HepG2 (cell line): ENCODE measurements at regions not wholly inside any gene's neighbourhood (a gene's known extent, or its start where the extent isn't known, plus 50 kb on each side); places are given as distances from the start of the nearest gene placed in this dataset.

Experiments
- ATAC-seq: fragments of 200-7000 bp; cut with Tn5 transposase; 3 replicates; pipeline ENCODE4 v1.9.1; 2020; ENCODE audit warnings: mild to moderate bottlenecking, moderate library complexity
- BruUV-seq: library from RNA; stranded (reverse); fragments of 400-500 nt; replicated peaks from 2 replicates; lab custom pipeline; 2021; lab: Mats Ljungman, UMichigan
- CTCF ChIA-PET: fragments of 300-600 bp; formaldehyde crosslinking; extraction: SDS; loops from one replicate; lab custom pipeline; 2021; ENCODE audit warnings: low total read pairs, inconsistent platforms, low intra/inter-chr PET ratio; lab: Yijun Ruan, JAX
- POLR2A ChIA-PET: fragments of 350-600 bp; sonication (Branson Sonifier 250); formaldehyde crosslinking; loops from one replicate; lab custom pipeline; 2020; ENCODE audit warnings: antibody characterized with exemption, inconsistent platforms; lab: Yijun Ruan, JAX
- DNase-seq: peaks from one replicate; pipeline ENCODE4 v3.0.0-alpha.2; 2015; ENCODE audit warnings: low spot score
- FAIRE-seq: peaks from 3 replicates; lab custom pipeline; 2011; peaks lifted over from hg19 to GRCh38; lab: Jason Lieb, UNC
- H2AFZ ChIP-seq: one replicate; pipeline ENCODE4 v1.6.1; 2011; ENCODE audit warnings: low read length, inconsistent platforms
- H3K27ac ChIP-seq: fragments of 300-600 bp; 3 replicates; pipeline ENCODE4 v1.8.0; 2011; ENCODE audit warnings: mixed run types, mild to moderate bottlenecking, mixed read lengths, low read length, inconsistent platforms; ENCODE audit not compliant: insufficient read depth; ENCODE audit errors: extremely low read length
- H3K27me3 ChIP-seq, 2 experiments: fragments of 200-600 bp in 1 of 2; 2 replicates in 1 of 2; 3 replicates in 1 of 2; pipeline versions ENCODE4 v1.6.0 to v1.8.0; 2011; ENCODE audit warnings: low read length in 2 of 2, mild to moderate bottlenecking in 2 of 2, moderate library complexity in 2 of 2, inconsistent platforms in 1 of 2; ENCODE audit not compliant: insufficient read depth in 2 of 2, control insufficient read depth in 1 of 2
- H3K36me3 ChIP-seq, 2 experiments: fragments of 200-600 bp in 1 of 2; replicated peaks in 1 of 2; 2 replicates in 1 of 2; 3 replicates in 1 of 2; pipeline versions ENCODE4 v1.5.1 to v1.8.0; 2011; ENCODE audit warnings: low read length in 2 of 2, inconsistent platforms in 1 of 2; ENCODE audit not compliant: insufficient read depth in 2 of 2, control insufficient read depth in 1 of 2
- H3K4me1 ChIP-seq: 2 replicates; pipeline ENCODE4 v1.5.1; 2012; ENCODE audit warnings: low read length, inconsistent platforms; ENCODE audit not compliant: insufficient read depth
- H3K4me2 ChIP-seq: 2 replicates; pipeline ENCODE4 v1.6.0; 2011; ENCODE audit warnings: low read depth, low read length, inconsistent platforms
- H3K4me3 ChIP-seq, 3 experiments: fragments of 200-600 bp in 1 of 3; sonication (generic), shearing (Covaris generic) in 1 of 3; replicated peaks in 1 of 3; 2 replicates each; pipeline ENCODE4 v1.5.1; 2011 to 2016; ENCODE audit warnings: low read length in 3 of 3, inconsistent platforms in 2 of 3, low read depth in 2 of 3, mild to moderate bottlenecking in 2 of 3, control low read depth in 1 of 3, mixed read lengths in 1 of 3; ENCODE audit not compliant: insufficient read depth in 1 of 3
- H3K79me2 ChIP-seq: one replicate; pipeline ENCODE4 v1.6.1; 2011; ENCODE audit warnings: low read length, inconsistent platforms; ENCODE audit not compliant: insufficient read depth
- H3K9ac ChIP-seq: 2 replicates; pipeline ENCODE4 v1.6.0; 2011; ENCODE audit warnings: mild to moderate bottlenecking, low read depth, low read length, inconsistent platforms; ENCODE audit not compliant: insufficient read depth
- H3K9me3 ChIP-seq: 2 replicates; pipeline ENCODE4 v1.5.1; 2012; ENCODE audit warnings: mild to moderate bottlenecking, low read length
- H4K20me1 ChIP-seq: 2 replicates; pipeline ENCODE4 v1.6.0; 2011; ENCODE audit warnings: inconsistent platforms, mild to moderate bottlenecking, low read length, moderate library complexity; ENCODE audit not compliant: insufficient read depth
- HIVEP1 ChIP-seq: sonication (generic); formaldehyde crosslinking; IDR thresholded peaks from 2 replicates; pipeline ENCODE4 v1.4.0; 2020; ENCODE audit warnings: mild to moderate bottlenecking, missing genetic modification reagents
- SCMH1 ChIP-seq: sonication (generic); formaldehyde crosslinking; IDR thresholded peaks from 2 replicates; pipeline ENCODE4 v1.9.0; 2021; ENCODE audit warnings: missing genetic modification reagents, mild to moderate bottlenecking, borderline replicate concordance
- SP4 ChIP-seq: sonication (generic); formaldehyde crosslinking; IDR thresholded peaks from 2 replicates; pipeline ENCODE4 v1.8.1; 2023; ENCODE audit warnings: mild to moderate bottlenecking, missing genetic modification reagents
- XBP1 ChIP-seq: sonication (generic); formaldehyde crosslinking; IDR thresholded peaks from 2 replicates; pipeline ENCODE4 v1.5.0; 2020; ENCODE audit warnings: missing genetic modification reagents
- ZMYM4 ChIP-seq: sonication (generic); formaldehyde crosslinking; IDR thresholded peaks from 2 replicates; pipeline ENCODE4 v1.8.1; 2023; ENCODE audit warnings: mild to moderate bottlenecking, missing genetic modification reagents
- WGBS: methylation state at CpG from one replicate; pipeline ENCODE4 v1.1.6; 2017; ENCODE audit warnings: low lambda C conversion rate; 5-methylcytosine and 5-hydroxymethylcytosine counted together
- in situ Hi-C: cut with HindIII; loops from 2 replicates; pipeline ENCODE4 v1.10.0; 2017; ENCODE audit warnings: low pct_unique_long_range_greater_than_20kb; ENCODE audit not compliant: extremely low pct_ligation_motif_present
- intact Hi-C: fragments of 100-400 bp; cut with micrococcal nuclease; formaldehyde crosslinking; loops from one replicate; pipeline ENCODE4 v1.10.0; 2022; ENCODE audit not compliant: unreplicated experiment
- TF ChIP-seq, protein P1 (sequence below): sonication (generic); formaldehyde crosslinking; IDR thresholded peaks from 2 replicates; pipeline ENCODE4 v1.5.1; 2020; ENCODE audit warnings: missing genetic modification reagents, mild to moderate bottlenecking, borderline replicate concordance
- TF ChIP-seq, protein P2 (sequence below): sonication (generic); IDR thresholded peaks from 2 replicates; pipeline ENCODE4 v1.6.1; 2016; ENCODE audit warnings: low read depth, borderline replicate concordance
- TF ChIP-seq, protein P3 (sequence below): sonication (generic); formaldehyde crosslinking; IDR thresholded peaks from 2 replicates; pipeline ENCODE4 v1.4.0; 2020; ENCODE audit warnings: missing genetic modification reagents, borderline replicate concordance

DNA sequence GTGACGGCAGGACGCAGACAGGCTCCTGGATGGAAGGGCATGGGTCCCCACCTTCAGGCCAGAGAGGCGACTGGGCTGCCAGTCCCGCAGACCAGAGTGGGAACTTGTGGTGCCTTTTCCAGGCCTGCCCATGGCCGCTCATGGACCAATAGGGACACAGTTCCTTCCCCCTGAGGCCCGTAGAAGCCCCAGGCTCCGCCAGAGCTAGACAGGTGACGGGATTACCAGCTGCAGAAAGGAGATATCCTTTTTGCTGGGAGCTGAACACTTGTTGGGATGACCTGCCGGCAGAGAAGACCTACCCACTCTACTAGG is 73.6 kb upstream of the RASSF8 start:
- no peaks in the 10 kb centered on the region for H4K20me1 ChIP-seq
- POLR2A ChIA-PET = no interaction called here
- in situ Hi-C loops = no loop called here

More for the DNA sequence above, 73.6 kb upstream of the RASSF8 start:
- no peaks in the 10 kb centered on the region for H3K4me1 ChIP-seq
- H3K9me3 ChIP-seq = no peaks in the 10 kb centered on the region
- ATAC-seq (no peak), DNase-seq (no peak), FAIRE-seq (no peak)
- no TSS peak for BruUV-seq
- H3K36me3 ChIP-seq = no peaks in the 10 kb centered on the region
- intact Hi-C loops = no loop called here
- H3K27ac ChIP-seq = no peak overlapping the region
- WGBS = 60% methylated on average over 1 of the region's 9 CpGs
- CTCF ChIA-PET = no interaction called here
- H3K4me3 ChIP-seq = no peak overlapping the region
- TF ChIP-seq HIVEP1 (CRISPR knock-in tag) (no peak), ZMYM4 (CRISPR knock-in tag) (no peak), SP4 (CRISPR knock-in tag) (no peak), XBP1 (no peak), SCMH1 (CRISPR knock-in tag) (no peak)
- TF ChIP-seq, protein P1, sequence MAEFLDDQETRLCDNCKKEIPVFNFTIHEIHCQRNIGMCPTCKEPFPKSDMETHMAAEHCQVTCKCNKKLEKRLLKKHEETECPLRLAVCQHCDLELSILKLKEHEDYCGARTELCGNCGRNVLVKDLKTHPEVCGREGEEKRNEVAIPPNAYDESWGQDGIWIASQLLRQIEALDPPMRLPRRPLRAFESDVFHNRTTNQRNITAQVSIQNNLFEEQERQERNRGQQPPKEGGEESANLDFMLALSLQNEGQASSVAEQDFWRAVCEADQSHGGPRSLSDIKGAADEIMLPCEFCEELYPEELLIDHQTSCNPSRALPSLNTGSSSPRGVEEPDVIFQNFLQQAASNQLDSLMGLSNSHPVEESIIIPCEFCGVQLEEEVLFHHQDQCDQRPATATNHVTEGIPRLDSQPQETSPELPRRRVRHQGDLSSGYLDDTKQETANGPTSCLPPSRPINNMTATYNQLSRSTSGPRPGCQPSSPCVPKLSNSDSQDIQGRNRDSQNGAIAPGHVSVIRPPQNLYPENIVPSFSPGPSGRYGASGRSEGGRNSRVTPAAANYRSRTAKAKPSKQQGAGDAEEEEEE = no peak
- TF ChIP-seq, protein P2, sequence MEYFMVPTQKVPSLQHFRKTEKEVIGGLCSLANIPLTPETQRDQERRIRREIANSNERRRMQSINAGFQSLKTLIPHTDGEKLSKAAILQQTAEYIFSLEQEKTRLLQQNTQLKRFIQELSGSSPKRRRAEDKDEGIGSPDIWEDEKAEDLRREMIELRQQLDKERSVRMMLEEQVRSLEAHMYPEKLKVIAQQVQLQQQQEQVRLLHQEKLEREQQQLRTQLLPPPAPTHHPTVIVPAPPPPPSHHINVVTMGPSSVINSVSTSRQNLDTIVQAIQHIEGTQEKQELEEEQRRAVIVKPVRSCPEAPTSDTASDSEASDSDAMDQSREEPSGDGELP = no peak
- TF ChIP-seq, protein P3, sequence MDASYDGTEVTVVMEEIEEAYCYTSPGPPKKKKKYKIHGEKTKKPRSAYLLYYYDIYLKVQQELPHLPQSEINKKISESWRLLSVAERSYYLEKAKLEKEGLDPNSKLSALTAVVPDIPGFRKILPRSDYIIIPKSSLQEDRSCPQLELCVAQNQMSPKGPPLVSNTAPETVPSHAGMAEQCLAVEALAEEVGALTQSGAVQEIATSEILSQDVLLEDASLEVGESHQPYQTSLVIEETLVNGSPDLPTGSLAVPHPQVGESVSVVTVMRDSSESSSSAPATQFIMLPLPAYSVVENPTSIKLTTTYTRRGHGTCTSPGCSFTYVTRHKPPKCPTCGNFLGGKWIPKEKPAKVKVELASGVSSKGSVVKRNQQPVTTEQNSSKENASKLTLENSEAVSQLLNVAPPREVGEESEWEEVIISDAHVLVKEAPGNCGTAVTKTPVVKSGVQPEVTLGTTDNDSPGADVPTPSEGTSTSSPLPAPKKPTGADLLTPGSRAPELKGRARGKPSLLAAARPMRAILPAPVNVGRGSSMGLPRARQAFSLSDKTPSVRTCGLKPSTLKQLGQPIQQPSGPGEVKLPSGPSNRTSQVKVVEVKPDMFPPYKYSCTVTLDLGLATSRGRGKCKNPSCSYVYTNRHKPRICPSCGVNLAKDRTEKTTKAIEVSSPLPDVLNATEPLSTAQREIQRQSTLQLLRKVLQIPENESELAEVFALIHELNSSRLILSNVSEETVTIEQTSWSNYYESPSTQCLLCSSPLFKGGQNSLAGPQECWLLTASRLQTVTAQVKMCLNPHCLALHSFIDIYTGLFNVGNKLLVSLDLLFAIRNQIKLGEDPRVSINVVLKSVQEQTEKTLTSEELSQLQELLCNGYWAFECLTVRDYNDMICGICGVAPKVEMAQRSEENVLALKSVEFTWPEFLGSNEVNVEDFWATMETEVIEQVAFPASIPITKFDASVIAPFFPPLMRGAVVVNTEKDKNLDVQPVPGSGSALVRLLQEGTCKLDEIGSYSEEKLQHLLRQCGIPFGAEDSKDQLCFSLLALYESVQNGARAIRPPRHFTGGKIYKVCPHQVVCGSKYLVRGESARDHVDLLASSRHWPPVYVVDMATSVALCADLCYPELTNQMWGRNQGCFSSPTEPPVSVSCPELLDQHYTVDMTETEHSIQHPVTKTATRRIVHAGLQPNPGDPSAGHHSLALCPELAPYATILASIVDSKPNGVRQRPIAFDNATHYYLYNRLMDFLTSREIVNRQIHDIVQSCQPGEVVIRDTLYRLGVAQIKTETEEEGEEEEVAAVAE = no peak
- H3K79me2 ChIP-seq = no peaks in the 10 kb centered on the region
- H2AFZ ChIP-seq = no peak overlapping the region
- H3K9ac ChIP-seq = no peak overlapping the region
- H3K27me3 ChIP-seq = peaks cover 0 to 1% of the 10 kb centered on the region in 2 experiments; a peak in 2 of 5 replicates
- H3K4me2 ChIP-seq = no peak overlapping the region
